MCF 10A (cell line): ENCODE measurements at regions not wholly inside any gene's neighbourhood (a gene's known extent, or its start where the extent isn't known, plus 50 kb on each side); places are given as distances from the start of the nearest gene placed in this dataset.

Source experiments
- BruUV-seq: library from RNA; stranded (reverse); fragments of 400-500 nt; replicated peaks from 2 replicates; lab custom pipeline; 2021; lab: Mats Ljungman, UMichigan
- CTCF ChIA-PET: fragments of 300-600 bp; sonication (Branson Sonifier 250); formaldehyde crosslinking; extraction: SDS; loops from one replicate; lab custom pipeline; 2021; ENCODE audit warnings: antibody characterized with exemption, inconsistent platforms; lab: Yijun Ruan, JAX
- POLR2A ChIA-PET: fragments of 300-600, 350-650 bp; sonication (Branson Sonifier 250); formaldehyde crosslinking; extraction: SDS; loops from one replicate; lab custom pipeline; 2020; ENCODE audit warnings: antibody characterized with exemption, inconsistent platforms; lab: Yijun Ruan, JAX
- DNase-seq: peaks from one replicate; pipeline ENCODE4 v3.0.0-alpha.2; 2018; ENCODE audit not compliant: unreplicated experiment
- H3K27ac Mint-ChIP-seq: one replicate; pipeline ENCODE4 v1.8.0; 2022; ENCODE audit warnings: mild to moderate bottlenecking, low read depth, mixed read lengths; ENCODE audit not compliant: unreplicated experiment
- H3K27me3 Mint-ChIP-seq: one replicate; pipeline ENCODE4 v1.8.0; 2022; ENCODE audit warnings: mixed read lengths; ENCODE audit not compliant: insufficient read depth, unreplicated experiment
- H3K36me3 Mint-ChIP-seq: one replicate; pipeline ENCODE4 v1.8.0; 2022; ENCODE audit warnings: mild to moderate bottlenecking, moderate library complexity, mixed read lengths; ENCODE audit not compliant: insufficient read depth, unreplicated experiment
- H3K4me1 Mint-ChIP-seq: one replicate; pipeline ENCODE4 v1.8.0; 2022; ENCODE audit warnings: mixed read lengths; ENCODE audit not compliant: insufficient read depth, unreplicated experiment
- H3K4me3 Mint-ChIP-seq: one replicate; pipeline ENCODE4 v1.8.0; 2022; ENCODE audit warnings: mild to moderate bottlenecking, moderate library complexity, mixed read lengths; ENCODE audit not compliant: unreplicated experiment
- H3K9me3 Mint-ChIP-seq: one replicate; pipeline ENCODE4 v1.8.0; 2022; ENCODE audit warnings: mixed read lengths; ENCODE audit not compliant: unreplicated experiment
- intact Hi-C: fragments of 100-400 bp; cut with micrococcal nuclease; formaldehyde crosslinking; loops from 2 replicates; pipeline ENCODE4 v1.14.1; 2022
- TF ChIP-seq, protein P1 (sequence below): fragments of 200-600 bp; IDR thresholded peaks from one replicate; pipeline ENCODE4 v1.8.0; 2022; ENCODE audit warnings: antibody characterized with exemption, mild to moderate bottlenecking; ENCODE audit not compliant: unreplicated experiment

DNA sequence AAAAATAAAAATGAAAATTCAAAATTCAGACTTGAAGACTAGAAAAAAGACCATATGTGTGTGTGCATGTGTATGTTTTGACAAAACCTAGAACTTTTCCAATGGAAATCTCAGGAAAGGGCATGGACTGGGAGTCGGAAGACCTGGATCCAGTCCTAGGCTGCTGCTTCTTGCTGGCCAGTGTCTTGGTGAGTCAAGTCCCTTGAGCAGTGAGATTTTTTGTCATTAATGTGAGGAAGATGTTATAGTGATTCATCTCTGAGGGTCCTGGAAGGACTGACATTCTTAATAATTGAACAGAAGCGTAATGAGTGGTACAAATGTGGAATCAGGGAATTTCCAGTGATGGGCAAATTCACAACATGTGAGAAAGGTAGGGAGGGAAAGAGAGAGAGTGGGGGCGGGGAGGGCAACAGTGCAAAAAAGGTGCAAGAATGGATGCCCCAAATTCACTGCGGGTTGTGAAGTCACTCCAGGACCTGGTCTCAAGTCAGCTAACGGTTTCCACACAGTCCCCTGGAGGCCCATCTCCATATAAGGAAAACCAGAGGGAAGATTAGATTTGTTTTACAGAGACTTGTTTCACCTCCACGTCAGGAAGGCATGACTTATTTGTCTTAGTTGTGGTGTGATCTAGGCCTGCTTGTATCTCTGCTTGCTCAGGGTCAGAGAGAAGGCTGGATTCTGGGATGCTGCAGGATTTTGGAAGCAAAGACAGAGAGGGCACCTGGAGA, 201.7 kb downstream of the BUB3 start:
- DNase-seq: no peak
- ChIA-PET POLR2A (no interaction called here), CTCF (interaction anchor here (0.6 kb wide), 1 partner anchor 1188 kb away, joined by 4 read pairs; no protein-coding TSS in a partner anchor)
- Mint-ChIP-seq H3K9me3 (no peaks in the 10 kb centered on the region), H3K27ac (no peak overlapping the region), H3K27me3 (no peaks in the 10 kb centered on the region), H3K36me3 (no peaks in the 10 kb centered on the region), H3K4me3 (no peak overlapping the region), H3K4me1 (no peaks in the 10 kb centered on the region)
- BruUV-seq: no TSS peak
- TF ChIP-seq, protein P1, sequence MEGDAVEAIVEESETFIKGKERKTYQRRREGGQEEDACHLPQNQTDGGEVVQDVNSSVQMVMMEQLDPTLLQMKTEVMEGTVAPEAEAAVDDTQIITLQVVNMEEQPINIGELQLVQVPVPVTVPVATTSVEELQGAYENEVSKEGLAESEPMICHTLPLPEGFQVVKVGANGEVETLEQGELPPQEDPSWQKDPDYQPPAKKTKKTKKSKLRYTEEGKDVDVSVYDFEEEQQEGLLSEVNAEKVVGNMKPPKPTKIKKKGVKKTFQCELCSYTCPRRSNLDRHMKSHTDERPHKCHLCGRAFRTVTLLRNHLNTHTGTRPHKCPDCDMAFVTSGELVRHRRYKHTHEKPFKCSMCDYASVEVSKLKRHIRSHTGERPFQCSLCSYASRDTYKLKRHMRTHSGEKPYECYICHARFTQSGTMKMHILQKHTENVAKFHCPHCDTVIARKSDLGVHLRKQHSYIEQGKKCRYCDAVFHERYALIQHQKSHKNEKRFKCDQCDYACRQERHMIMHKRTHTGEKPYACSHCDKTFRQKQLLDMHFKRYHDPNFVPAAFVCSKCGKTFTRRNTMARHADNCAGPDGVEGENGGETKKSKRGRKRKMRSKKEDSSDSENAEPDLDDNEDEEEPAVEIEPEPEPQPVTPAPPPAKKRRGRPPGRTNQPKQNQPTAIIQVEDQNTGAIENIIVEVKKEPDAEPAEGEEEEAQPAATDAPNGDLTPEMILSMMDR: no peak
- intact Hi-C loops: no loop called here

DNA sequence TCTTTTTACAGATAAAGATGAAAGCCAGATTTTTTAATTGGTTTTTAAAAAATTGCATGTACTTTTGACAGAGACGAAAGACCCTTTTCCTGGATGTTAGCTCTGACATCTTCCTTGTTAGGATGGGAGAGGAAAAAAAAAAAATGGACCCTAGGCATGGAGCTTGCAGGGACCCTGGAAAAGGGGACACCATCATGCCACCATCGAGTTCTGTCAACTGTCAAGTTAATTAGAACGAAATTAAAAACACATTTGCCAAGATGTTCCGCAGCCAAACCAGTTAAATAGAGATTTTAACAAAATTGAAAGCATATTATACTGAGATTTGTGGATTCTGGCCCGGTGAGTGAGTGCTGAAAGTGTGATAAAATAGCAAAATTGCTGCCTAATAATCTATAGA, 202.6 kb downstream of the BUB3 start:
- H3K27me3 Mint-ChIP-seq: no peaks in the 10 kb centered on the region
- no peak overlapping the region for H3K4me3 Mint-ChIP-seq
- intact Hi-C loops: no loop called here
- DNase-seq: no peak
- H3K36me3 Mint-ChIP-seq: no peaks in the 10 kb centered on the region
- ChIA-PET CTCF (interaction anchor here (0.7 to 0.8 kb wide), 2 partner anchors 12 to 24 kb away, joined by 3 to 4 read pairs; no protein-coding TSS in a partner anchor), POLR2A (no interaction called here)
- TF ChIP-seq, protein P1: no peak
- no TSS peak for BruUV-seq
- no peaks in the 10 kb centered on the region for H3K9me3 Mint-ChIP-seq
- H3K27ac Mint-ChIP-seq: no peak overlapping the region
- H3K4me1 Mint-ChIP-seq: no peaks in the 10 kb centered on the region

DNA sequence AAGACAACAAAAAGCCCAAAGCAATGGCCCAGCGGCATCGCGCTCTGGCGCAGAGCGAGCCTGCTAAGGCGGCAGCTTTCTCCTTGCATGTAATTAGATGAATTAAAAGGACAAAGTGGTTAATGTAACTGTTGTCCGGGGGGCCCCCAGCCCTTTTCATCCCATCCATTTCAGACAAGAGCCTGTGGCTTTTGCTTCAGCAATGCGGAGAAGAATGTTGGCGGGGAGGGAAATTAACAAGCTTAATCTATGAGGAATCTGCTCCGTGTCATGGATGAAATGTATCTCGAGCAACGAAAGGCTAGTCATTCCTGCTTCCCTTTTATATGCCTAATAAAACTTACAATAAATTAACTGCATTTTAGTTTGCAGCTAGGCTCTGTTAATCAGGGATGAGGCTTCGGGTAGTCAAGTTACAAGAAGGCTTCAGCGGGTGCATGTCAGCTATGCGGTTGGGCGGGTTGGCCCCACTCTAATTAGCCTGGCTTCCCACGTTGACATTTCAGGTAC, 203.3 kb downstream of the BUB3 start:
- no peak overlapping the region for H3K27ac Mint-ChIP-seq

DNA sequence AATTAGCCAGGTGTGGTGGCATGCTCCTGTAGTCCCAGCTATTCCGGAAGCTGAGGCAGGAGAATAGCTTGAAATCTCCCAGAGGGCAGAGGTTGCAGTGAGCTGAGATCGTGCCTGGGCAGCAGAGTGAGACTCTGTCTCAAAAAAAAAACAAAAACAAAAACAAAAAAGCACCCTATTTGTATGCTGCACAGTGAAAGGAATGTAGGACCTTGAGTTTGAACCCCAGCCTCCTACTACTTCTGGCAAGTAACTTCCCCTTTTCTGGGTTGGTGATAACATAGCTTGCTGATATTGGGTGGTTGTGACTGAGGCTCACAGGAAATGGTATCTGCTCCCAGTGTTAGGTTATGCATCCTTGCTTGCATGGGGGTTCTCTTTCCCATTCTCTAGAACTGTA, 205.3 kb downstream of the BUB3 start:
- TF ChIP-seq, protein P1: no peak
- DNase-seq: no peak
- H3K36me3 Mint-ChIP-seq: no peaks in the 10 kb centered on the region
- H3K4me1 Mint-ChIP-seq: no peaks in the 10 kb centered on the region
- ChIA-PET CTCF (no interaction called here), POLR2A (no interaction called here)
- H3K27ac Mint-ChIP-seq: no peak overlapping the region
- H3K9me3 Mint-ChIP-seq: peaks cover 8% of the 10 kb centered on the region
- BruUV-seq: no TSS peak
- H3K27me3 Mint-ChIP-seq: no peaks in the 10 kb centered on the region
- intact Hi-C loops: no loop called here
- H3K4me3 Mint-ChIP-seq: no peak overlapping the region

More for the DNA sequence above, 203.3 kb downstream of the BUB3 start:
- DNase-seq: no peak
- H3K27me3 Mint-ChIP-seq: no peaks in the 10 kb centered on the region
- no peak overlapping the region for H3K4me3 Mint-ChIP-seq
- peaks cover 3% of the 10 kb centered on the region for H3K9me3 Mint-ChIP-seq
- ChIA-PET CTCF (interaction anchor here (0.7 to 0.8 kb wide), 2 partner anchors 12 to 23 kb away, joined by 3 to 4 read pairs; no protein-coding TSS in a partner anchor), POLR2A (interaction anchor here (0.6 to 0.7 kb wide), 2 partner anchors 159 to 305 kb away, joined by 3 to 4 read pairs; no protein-coding TSS in a partner anchor)
- H3K4me1 Mint-ChIP-seq: no peaks in the 10 kb centered on the region
- TF ChIP-seq, protein P1: no peak
- H3K36me3 Mint-ChIP-seq: no peaks in the 10 kb centered on the region
- BruUV-seq: no TSS peak
- intact Hi-C loops: no loop called here
